NT2/D1 (cell line): ENCODE measurements at regions not wholly inside any gene's neighbourhood (a gene's known extent, or its start where the extent isn't known, plus 50 kb on each side); places are given as distances from the start of the nearest gene placed in this dataset.

Experiments
- DNase-seq: peaks from one replicate; pipeline ENCODE4 v3.0.0-alpha.2; 2011; ENCODE audit warnings: low read depth, low spot score
- H3K27me3 ChIP-seq: 2 replicates; pipeline ENCODE4 v1.6.0; 2011; ENCODE audit warnings: mild to moderate bottlenecking; ENCODE audit not compliant: insufficient read length, insufficient read depth
- H3K36me3 ChIP-seq: 2 replicates; pipeline ENCODE4 v1.6.1; 2011; ENCODE audit warnings: mild to moderate bottlenecking, low read length, mixed read lengths; ENCODE audit not compliant: insufficient read depth, insufficient read length
- H3K4me1 ChIP-seq: 2 replicates; pipeline ENCODE4 v1.5.1; 2011; ENCODE audit not compliant: insufficient read depth, insufficient read length
- H3K4me3 ChIP-seq: 2 replicates; pipeline ENCODE4 v1.5.1; 2011; ENCODE audit warnings: low read depth; ENCODE audit not compliant: insufficient read length
- H3K9ac ChIP-seq: 2 replicates; pipeline ENCODE4 v1.6.0; 2011; ENCODE audit warnings: low read depth; ENCODE audit not compliant: insufficient read length
- H3K9me3 ChIP-seq: 2 replicates; pipeline ENCODE4 v1.5.1; 2011; ENCODE audit warnings: mild to moderate bottlenecking, low read length; ENCODE audit not compliant: insufficient read depth
- SUZ12 ChIP-seq: IDR thresholded peaks from 2 replicates; pipeline ENCODE4 v1.6.1; 2011; ENCODE audit not compliant: insufficient read length, insufficient read depth; ENCODE audit errors: extremely low read depth
- YY1 ChIP-seq: IDR thresholded peaks from 2 replicates; pipeline ENCODE4 v1.6.1; 2011; ENCODE audit not compliant: insufficient read length, insufficient read depth
- ZNF274 ChIP-seq: IDR thresholded peaks from 2 replicates; pipeline ENCODE4 v1.6.1; 2011; ENCODE audit warnings: mild to moderate bottlenecking, low read depth, low read length

DNA sequence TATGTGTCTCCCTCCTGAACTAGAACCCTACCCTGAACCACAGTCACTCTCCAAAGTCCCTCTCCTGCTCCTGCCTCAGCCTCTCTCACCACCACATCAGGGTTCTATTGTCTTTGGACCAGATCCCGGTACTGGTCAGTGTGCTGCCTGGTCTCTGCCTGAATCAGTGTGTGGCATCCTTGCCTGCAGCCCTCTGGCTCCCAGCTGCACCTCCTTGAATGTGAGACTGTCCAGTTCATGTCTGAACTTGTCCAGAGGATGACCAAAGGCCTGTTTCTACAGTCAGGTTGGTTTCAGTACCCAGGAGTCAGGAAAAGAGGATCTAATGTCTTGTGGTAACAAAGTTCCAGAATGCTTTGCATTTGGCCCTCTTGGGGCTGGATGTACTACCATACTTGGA is 76.8 kb upstream of the RANBP3L start:
- no peak for TF ChIP-seq YY1
- no peak for TF ChIP-seq ZNF274
- TF ChIP-seq SUZ12, result no peak

DNA sequence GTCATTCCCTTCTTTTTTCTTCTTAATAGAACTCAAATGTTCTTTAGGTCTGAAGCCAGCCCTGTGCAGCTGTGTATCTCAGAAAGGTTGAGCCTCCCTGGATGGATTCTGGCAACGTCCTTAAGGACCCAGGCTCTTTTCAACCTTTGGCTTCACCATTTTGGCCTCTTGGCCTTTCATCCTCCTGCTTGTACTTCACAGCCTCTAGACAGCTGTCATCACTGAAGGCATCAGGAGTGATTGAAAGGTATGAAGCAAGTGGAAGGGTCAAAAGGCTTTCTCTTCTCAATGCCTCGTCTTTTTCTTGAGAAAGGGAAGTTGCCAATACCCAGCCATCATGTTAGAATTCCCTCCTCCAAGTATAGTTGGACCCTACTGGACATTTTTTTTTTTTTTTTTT is 81.2 kb upstream of the RANBP3L start:
- Histone ChIP-seq H3K9me3 (no peaks in the 10 kb centered on the region), H3K27me3 (no peaks in the 10 kb centered on the region), H3K4me1 (no peaks in the 10 kb centered on the region), H3K36me3 (no peaks in the 10 kb centered on the region), H3K9ac (no peak overlapping the region), H3K4me3 (no peak overlapping the region)
- DNase-seq, result no peak
- TF ChIP-seq SUZ12, result no peak
- no peak for TF ChIP-seq YY1
- no peak for TF ChIP-seq ZNF274

More for the DNA sequence above, 76.8 kb upstream of the RANBP3L start:
- DNase-seq, result no peak
- Histone ChIP-seq H3K36me3 (no peaks in the 10 kb centered on the region), H3K4me3 (no peak overlapping the region), H3K9me3 (no peaks in the 10 kb centered on the region), H3K9ac (no peak overlapping the region), H3K27me3 (no peaks in the 10 kb centered on the region), H3K4me1 (no peaks in the 10 kb centered on the region)

DNA sequence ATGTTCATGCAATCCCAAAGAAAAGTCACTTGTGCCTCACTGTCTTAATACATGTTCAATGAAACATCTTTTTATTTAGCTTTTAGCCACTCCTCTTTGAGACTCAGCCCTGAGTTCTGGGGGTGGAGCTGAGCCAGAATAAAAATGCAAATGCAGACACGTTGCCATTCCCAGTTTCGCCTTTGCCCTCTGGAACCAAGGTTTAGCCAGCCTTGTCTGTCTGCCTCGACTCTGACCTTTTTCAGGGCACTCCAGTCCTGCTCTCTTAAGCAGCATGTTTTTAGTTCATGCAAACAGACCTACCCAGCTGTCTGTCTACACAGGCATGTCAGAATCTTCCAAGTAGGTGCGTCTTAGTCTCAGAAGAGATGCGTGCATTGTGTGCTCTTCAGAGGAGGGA is 82.2 kb upstream of the RANBP3L start:
- Histone ChIP-seq H3K9me3 (no peaks in the 10 kb centered on the region), H3K4me3 (no peak overlapping the region), H3K36me3 (no peaks in the 10 kb centered on the region), H3K4me1 (no peaks in the 10 kb centered on the region), H3K9ac (no peak overlapping the region), H3K27me3 (no peaks in the 10 kb centered on the region)
- TF ChIP-seq YY1 (no peak), SUZ12 (no peak), ZNF274 (no peak)
- DNase-seq, result no peak

DNA sequence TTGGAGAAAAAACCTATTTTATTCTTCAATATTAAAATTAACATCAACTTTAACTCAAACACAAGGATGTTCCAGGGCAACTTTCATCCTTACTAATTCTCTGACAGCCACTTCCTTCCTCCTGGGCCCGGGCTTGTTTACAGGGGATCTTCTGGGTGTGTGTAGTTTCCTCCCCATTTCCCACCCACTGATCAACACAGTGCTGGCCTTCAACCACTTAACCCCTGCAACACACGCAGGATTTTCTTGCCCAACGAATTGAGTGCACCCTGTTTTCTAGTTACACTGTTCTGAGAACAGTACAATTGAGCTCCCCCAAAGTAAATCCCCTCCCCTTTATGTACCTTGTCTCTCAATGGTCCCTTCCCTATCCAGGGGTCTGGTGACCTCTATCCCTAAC is 83.1 kb upstream of the RANBP3L start:
- Histone ChIP-seq H3K27me3 (no peaks in the 10 kb centered on the region), H3K36me3 (no peaks in the 10 kb centered on the region), H3K9me3 (no peaks in the 10 kb centered on the region), H3K4me1 (no peaks in the 10 kb centered on the region), H3K9ac (no peak overlapping the region), H3K4me3 (no peak overlapping the region)
- no peak for TF ChIP-seq ZNF274
- no peak for TF ChIP-seq SUZ12
- no peak for TF ChIP-seq YY1
- DNase-seq, result no peak

DNA sequence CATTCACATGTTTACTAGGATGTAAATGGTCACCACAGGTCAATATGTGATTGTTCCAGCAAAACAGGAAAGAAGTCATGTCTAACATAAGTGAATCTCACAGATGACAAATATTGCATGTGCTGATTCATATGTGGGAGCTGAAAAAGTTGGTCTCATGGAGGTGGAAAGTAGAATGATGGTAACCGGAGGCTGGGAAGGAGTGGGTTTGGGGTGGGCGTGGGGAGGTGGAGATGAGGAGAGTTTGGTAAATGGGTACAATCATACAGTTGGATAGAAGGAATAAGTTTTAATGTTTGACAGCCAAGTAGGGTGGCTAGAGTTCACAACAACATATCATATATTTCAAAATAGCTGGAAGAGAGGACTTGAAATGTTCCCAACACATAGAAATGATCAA is 83.8 kb upstream of the RANBP3L start:
- Histone ChIP-seq H3K4me3 (no peak overlapping the region), H3K4me1 (no peaks in the 10 kb centered on the region), H3K27me3 (no peaks in the 10 kb centered on the region), H3K36me3 (no peaks in the 10 kb centered on the region), H3K9ac (no peak overlapping the region), H3K9me3 (no peaks in the 10 kb centered on the region)
- DNase-seq, result no peak
- TF ChIP-seq SUZ12, result no peak
- TF ChIP-seq YY1, result no peak
- TF ChIP-seq ZNF274, result no peak

DNA sequence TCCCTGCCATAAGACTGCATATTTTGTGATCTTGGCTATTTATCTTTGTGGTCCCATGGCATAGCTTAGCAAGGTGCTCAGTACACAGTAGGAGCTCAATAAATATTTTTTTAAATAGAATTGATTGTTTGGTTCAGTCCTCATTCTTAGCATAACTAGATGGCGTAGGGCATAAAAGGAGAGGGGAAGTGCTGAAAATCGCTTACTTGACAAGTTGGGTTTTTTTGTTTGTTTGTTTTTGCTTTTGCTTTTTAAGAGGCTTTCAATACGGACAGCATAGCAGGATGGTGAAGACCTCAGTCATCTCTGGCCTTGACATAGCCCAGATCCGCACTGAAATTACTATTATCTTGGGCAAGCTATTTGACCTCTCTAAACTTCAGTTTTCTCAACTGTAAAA is 86.6 kb upstream of the RANBP3L start:
- Histone ChIP-seq H3K27me3 (no peaks in the 10 kb centered on the region), H3K36me3 (no peaks in the 10 kb centered on the region), H3K9me3 (no peaks in the 10 kb centered on the region), H3K4me3 (no peak overlapping the region), H3K9ac (no peak overlapping the region), H3K4me1 (no peaks in the 10 kb centered on the region)
- TF ChIP-seq ZNF274 (no peak), YY1 (no peak), SUZ12 (no peak)
- DNase-seq, result no peak

DNA sequence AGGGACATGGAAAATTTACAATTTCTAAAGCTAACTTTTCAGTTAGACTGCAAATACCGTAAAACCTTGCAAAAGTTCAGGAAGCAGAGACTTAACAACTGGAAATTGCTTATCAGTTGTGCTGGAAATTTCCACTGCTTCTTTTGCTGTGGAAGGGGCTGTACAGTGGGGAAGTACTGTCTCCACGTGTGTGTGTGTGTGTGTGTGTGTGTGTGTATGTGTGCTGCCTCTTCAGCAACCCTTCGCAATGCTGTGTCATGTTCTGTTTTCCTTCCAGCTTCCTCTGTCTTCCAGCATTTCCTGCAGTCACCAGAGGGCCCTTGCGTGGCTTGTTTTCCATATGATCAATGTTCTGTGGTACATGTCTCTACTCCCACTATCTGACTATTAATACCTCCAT is 87.5 kb upstream of the RANBP3L start:
- Histone ChIP-seq H3K9ac (no peak overlapping the region), H3K4me3 (no peak overlapping the region), H3K36me3 (no peaks in the 10 kb centered on the region), H3K4me1 (no peaks in the 10 kb centered on the region), H3K9me3 (no peaks in the 10 kb centered on the region), H3K27me3 (no peaks in the 10 kb centered on the region)
- no peak for DNase-seq
- TF ChIP-seq YY1 (no peak), ZNF274 (no peak), SUZ12 (no peak)

DNA sequence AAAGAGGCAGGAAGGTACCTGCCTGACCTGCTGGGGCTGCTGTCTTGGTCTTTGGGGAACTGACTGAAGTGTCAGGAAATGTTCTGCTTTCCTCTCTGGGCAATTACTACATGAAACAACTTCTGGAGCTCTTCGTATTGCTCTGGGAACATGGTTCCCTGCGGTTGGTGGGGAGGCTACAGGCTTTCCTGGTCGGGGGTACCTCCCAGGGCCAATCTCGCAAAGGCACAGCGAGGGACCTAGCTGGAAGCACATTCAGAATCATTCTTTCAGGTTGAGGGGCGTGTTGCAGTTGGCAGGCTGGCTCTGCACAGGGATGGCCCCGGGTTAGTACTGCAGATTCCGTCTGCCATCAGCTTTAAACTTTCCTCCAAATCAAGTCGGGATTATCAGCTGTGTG is 88.9 kb upstream of the RANBP3L start:
- H3K4me3 ChIP-seq, result no peak overlapping the region
- H3K4me1 ChIP-seq, result no peaks in the 10 kb centered on the region
- no peak for DNase-seq
- H3K27me3 ChIP-seq, result no peaks in the 10 kb centered on the region
- H3K9ac ChIP-seq, result no peak overlapping the region
- H3K36me3 ChIP-seq, result no peaks in the 10 kb centered on the region
- no peak for TF ChIP-seq SUZ12
- no peaks in the 10 kb centered on the region for H3K9me3 ChIP-seq
